ENCODE measurements at regions not wholly inside any gene's neighbourhood (a gene's known extent, or its start where the extent isn't known, plus 50 kb on each side); places are given as distances from the start of the nearest gene placed in this dataset.
"Not testable (repeated sequence)": the region's sequence is repeated elsewhere in the genome, so short reads cannot be mapped to it uniquely, and the experiment has no call there.

GRCh38 chr7:81211204-81211933, 292.5 kb upstream of the SEMA3C start:
- no peak for DNase-seq

- DNase-seq = no peak
Measured at GRCh38 chr7:81210137-81211064, 291.6 kb upstream of the SEMA3C start.

- no peak for DNase-seq
Measured at GRCh38 chr7:81209059-81209458, 290.2 kb upstream of the SEMA3C start.

GRCh38 chr7:81207801-81208200, 288.9 kb upstream of the SEMA3C start:
- no peak for DNase-seq

GRCh38 chr7:81206667-81207360, 288.0 kb upstream of the SEMA3C start:
- DNase-seq = no peak

- DNase-seq = no peak
Measured at GRCh38 chr7:81206217-81206616, 287.4 kb upstream of the SEMA3C start.

- no peak for DNase-seq
Measured at GRCh38 chr7:81201188-81201587, 282.3 kb upstream of the SEMA3C start.

GRCh38 chr7:81198766-81199165, 279.9 kb upstream of the SEMA3C start:
- DNase-seq = no peak

- DNase-seq = no peak
Measured at GRCh38 chr7:81197266-81197665, 278.4 kb upstream of the SEMA3C start.

GRCh38 chr7:81195033-81195432, 276.2 kb upstream of the SEMA3C start:
- no peak for DNase-seq

GRCh38 chr7:81190997-81191768, 272.3 kb upstream of the SEMA3C start:
- DNase-seq = no peak

GRCh38 chr7:81187753-81188152, 268.9 kb upstream of the SEMA3C start:
- DNase-seq = no peak

- no peak for DNase-seq
Measured at GRCh38 chr7:81186691-81187090, 267.8 kb upstream of the SEMA3C start.

GRCh38 chr7:81185072-81185471, 266.2 kb upstream of the SEMA3C start:
- no peak for DNase-seq

- DNase-seq = no peak
Measured at GRCh38 chr7:81183326-81183725, 264.5 kb upstream of the SEMA3C start.

- DNase-seq = not testable (repeated sequence)
Measured at GRCh38 chr7:81182056-81182455, 263.2 kb upstream of the SEMA3C start.

- no peak for DNase-seq
Measured at GRCh38 chr7:81181066-81181465, 262.2 kb upstream of the SEMA3C start.

- no peak for DNase-seq
Measured at GRCh38 chr7:81180573-81180972, 261.7 kb upstream of the SEMA3C start.

GRCh38 chr7:81175275-81175940, 256.6 kb upstream of the SEMA3C start:
- no peak for DNase-seq

GRCh38 chr7:81173766-81174281, 255.0 kb upstream of the SEMA3C start:
- DNase-seq = no peak

- DNase-seq = no peak
Measured at GRCh38 chr7:81170291-81170690, 251.4 kb upstream of the SEMA3C start.

- no peak for DNase-seq
Measured at GRCh38 chr7:81167934-81168333, 249.1 kb upstream of the SEMA3C start.
